Neural cell (in vitro differentiated cells): ENCODE measurements at regions not wholly inside any gene's neighbourhood (a gene's known extent, or its start where the extent isn't known, plus 50 kb on each side); places are given as distances from the start of the nearest gene placed in this dataset.

Source experiments
- H2AFZ ChIP-seq: fragments of 200-600, 300-800 bp; sonication (generic), shearing (Covaris generic); 2 replicates; pipeline ENCODE4 v1.6.0; 2014; ENCODE audit warnings: low read depth, mild to moderate bottlenecking, antibody characterized with exemption, low read length, moderate library complexity
- H3F3A ChIP-seq: fragments of 200-600 bp; shearing (Covaris generic); 2 replicates; pipeline ENCODE4 v1.6.1; 2016; ENCODE audit warnings: mild to moderate bottlenecking, moderate library complexity, mixed read lengths, antibody characterized with exemption, low read length; ENCODE audit not compliant: insufficient read depth, poor library complexity, severe bottlenecking
- H3K27ac ChIP-seq: fragments of 200-600, 300-800 bp; sonication (generic), shearing (Covaris generic); 2 replicates; pipeline ENCODE4 v1.5.1; 2014; ENCODE audit warnings: mild to moderate bottlenecking, low read length, moderate library complexity
- H3K27me3 ChIP-seq: fragments of 300-800, 200-600 bp; sonication (generic), shearing (Covaris generic); 2 replicates; pipeline ENCODE4 v1.6.0; 2014; ENCODE audit warnings: mild to moderate bottlenecking, low read depth, low read length, moderate library complexity; ENCODE audit not compliant: insufficient read depth
- H3K36me3 ChIP-seq: fragments of 300-800, 200-600 bp; sonication (generic), shearing (Covaris generic); 2 replicates; pipeline ENCODE4 v1.5.1; 2014; ENCODE audit warnings: mild to moderate bottlenecking, antibody characterized with exemption, low read length, moderate library complexity; ENCODE audit not compliant: insufficient read depth
- H3K4me2 ChIP-seq: fragments of 300-800, 200-600 bp; sonication (generic), shearing (Covaris generic); 2 replicates; pipeline ENCODE4 v1.6.0; 2014; ENCODE audit warnings: mild to moderate bottlenecking, low read length
- H3K4me3 ChIP-seq: fragments of 300-800, 200-600 bp; sonication (generic), shearing (Covaris generic); 2 replicates; pipeline ENCODE4 v1.5.1; 2014; ENCODE audit warnings: mild to moderate bottlenecking, low read length, moderate library complexity
- H3K79me2 ChIP-seq: fragments of 200-600 bp; shearing (Covaris generic); replicated peaks from 2 replicates; pipeline ENCODE4 v1.6.0; 2014; ENCODE audit warnings: mild to moderate bottlenecking, low read length, moderate library complexity; ENCODE audit not compliant: insufficient read depth
- H3K9ac ChIP-seq: fragments of 300-800, 200-600 bp; sonication (generic), shearing (Covaris generic); 2 replicates; pipeline ENCODE4 v1.6.1; 2016; ENCODE audit warnings: mild to moderate bottlenecking, low read length, mixed read lengths
- H3K9me2 ChIP-seq: fragments of 200-600 bp; shearing (Covaris generic); 2 replicates; pipeline ENCODE4 v1.6.1; 2016; ENCODE audit warnings: mild to moderate bottlenecking, low read length, mixed read lengths; ENCODE audit not compliant: insufficient read depth
- H3K9me3 ChIP-seq: fragments of 200-600, 300-800 bp; sonication (generic), shearing (Covaris generic); 2 replicates; pipeline ENCODE4 v1.6.1; 2016; ENCODE audit warnings: mild to moderate bottlenecking, mixed run types, low read length, moderate library complexity, mixed read lengths
- H4K20me1 ChIP-seq: fragments of 200-600 bp; shearing (Covaris generic); 2 replicates; pipeline ENCODE4 v1.6.1; 2016; ENCODE audit warnings: mild to moderate bottlenecking, mixed run types; ENCODE audit not compliant: insufficient read depth
- CTCF ChIP-seq: fragments of 450-650 bp; IDR thresholded peaks from 2 replicates; pipeline ENCODE4 v1.5.1; 2014; ENCODE audit warnings: antibody characterized with exemption, mild to moderate bottlenecking, moderate library complexity; ENCODE audit not compliant: poor library complexity, severe bottlenecking
- EP300 ChIP-seq: fragments of 450-650 bp; conservative IDR thresholded peaks from 2 replicates; pipeline ENCODE4 v1.6.1; 2014; ENCODE audit warnings: antibody characterized with exemption, mild to moderate bottlenecking, moderate library complexity; ENCODE audit not compliant: poor library complexity, severe bottlenecking
- EZH2 ChIP-seq: fragments of 200-600, 300-800 bp; shearing (Covaris generic), sonication (generic); IDR thresholded peaks from 2 replicates; pipeline ENCODE4 v1.6.1; 2014; ENCODE audit warnings: antibody characterized with exemption, low read length, borderline replicate concordance, mild to moderate bottlenecking; ENCODE audit not compliant: insufficient read depth, poor library complexity, severe bottlenecking
- MXI1 ChIP-seq: fragments of 450-650 bp; conservative IDR thresholded peaks from 2 replicates; pipeline ENCODE4 v1.6.1; 2014; ENCODE audit warnings: antibody characterized with exemption, mild to moderate bottlenecking; ENCODE audit not compliant: poor library complexity, severe bottlenecking
- POLR2AphosphoS5 ChIP-seq: IDR thresholded peaks from 2 replicates; pipeline ENCODE4 v1.6.1; 2012
- RAD21 ChIP-seq: fragments of 450-650 bp; conservative IDR thresholded peaks from 2 replicates; pipeline ENCODE4 v1.6.1; 2014; ENCODE audit warnings: antibody characterized with exemption, mild to moderate bottlenecking, moderate library complexity
- SMC3 ChIP-seq: fragments of 450-650 bp; conservative IDR thresholded peaks from 2 replicates; pipeline ENCODE4 v1.6.1; 2014; ENCODE audit warnings: antibody characterized with exemption, mild to moderate bottlenecking, moderate library complexity; ENCODE audit not compliant: poor library complexity
- TAF1 ChIP-seq: IDR thresholded peaks from 2 replicates; pipeline ENCODE4 v1.6.1; 2012; ENCODE audit warnings: low read depth
- TF ChIP-seq, protein P1 (sequence below): IDR thresholded peaks from 2 replicates; pipeline ENCODE4 v1.6.1; 2012; ENCODE audit warnings: borderline replicate concordance

GRCh38 chrX:45888518-45888917 lies 656.7 kb downstream of the ZNF674 start:
- Histone ChIP-seq H3K4me3 (no peak overlapping the region), H3F3A (no peaks in the 10 kb centered on the region), H4K20me1 (no peaks in the 10 kb centered on the region), H2AFZ (no peak overlapping the region), H3K9me2 (no peaks in the 10 kb centered on the region), H3K27me3 (no peaks in the 10 kb centered on the region), H3K9me3 (no peaks in the 10 kb centered on the region), H3K36me3 (no peaks in the 10 kb centered on the region), H3K9ac (no peak overlapping the region), H3K27ac (no peak overlapping the region), H3K4me2 (no peak overlapping the region), H3K79me2 (no peaks in the 10 kb centered on the region)
- TF ChIP-seq EP300 (no peak), POLR2AphosphoS5 (no peak), TAF1 (no peak), RAD21 (no peak), SMC3 (no peak), EZH2 (no peak)
- TF ChIP-seq, protein P1, sequence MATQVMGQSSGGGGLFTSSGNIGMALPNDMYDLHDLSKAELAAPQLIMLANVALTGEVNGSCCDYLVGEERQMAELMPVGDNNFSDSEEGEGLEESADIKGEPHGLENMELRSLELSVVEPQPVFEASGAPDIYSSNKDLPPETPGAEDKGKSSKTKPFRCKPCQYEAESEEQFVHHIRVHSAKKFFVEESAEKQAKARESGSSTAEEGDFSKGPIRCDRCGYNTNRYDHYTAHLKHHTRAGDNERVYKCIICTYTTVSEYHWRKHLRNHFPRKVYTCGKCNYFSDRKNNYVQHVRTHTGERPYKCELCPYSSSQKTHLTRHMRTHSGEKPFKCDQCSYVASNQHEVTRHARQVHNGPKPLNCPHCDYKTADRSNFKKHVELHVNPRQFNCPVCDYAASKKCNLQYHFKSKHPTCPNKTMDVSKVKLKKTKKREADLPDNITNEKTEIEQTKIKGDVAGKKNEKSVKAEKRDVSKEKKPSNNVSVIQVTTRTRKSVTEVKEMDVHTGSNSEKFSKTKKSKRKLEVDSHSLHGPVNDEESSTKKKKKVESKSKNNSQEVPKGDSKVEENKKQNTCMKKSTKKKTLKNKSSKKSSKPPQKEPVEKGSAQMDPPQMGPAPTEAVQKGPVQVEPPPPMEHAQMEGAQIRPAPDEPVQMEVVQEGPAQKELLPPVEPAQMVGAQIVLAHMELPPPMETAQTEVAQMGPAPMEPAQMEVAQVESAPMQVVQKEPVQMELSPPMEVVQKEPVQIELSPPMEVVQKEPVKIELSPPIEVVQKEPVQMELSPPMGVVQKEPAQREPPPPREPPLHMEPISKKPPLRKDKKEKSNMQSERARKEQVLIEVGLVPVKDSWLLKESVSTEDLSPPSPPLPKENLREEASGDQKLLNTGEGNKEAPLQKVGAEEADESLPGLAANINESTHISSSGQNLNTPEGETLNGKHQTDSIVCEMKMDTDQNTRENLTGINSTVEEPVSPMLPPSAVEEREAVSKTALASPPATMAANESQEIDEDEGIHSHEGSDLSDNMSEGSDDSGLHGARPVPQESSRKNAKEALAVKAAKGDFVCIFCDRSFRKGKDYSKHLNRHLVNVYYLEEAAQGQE = no peak

DNA sequence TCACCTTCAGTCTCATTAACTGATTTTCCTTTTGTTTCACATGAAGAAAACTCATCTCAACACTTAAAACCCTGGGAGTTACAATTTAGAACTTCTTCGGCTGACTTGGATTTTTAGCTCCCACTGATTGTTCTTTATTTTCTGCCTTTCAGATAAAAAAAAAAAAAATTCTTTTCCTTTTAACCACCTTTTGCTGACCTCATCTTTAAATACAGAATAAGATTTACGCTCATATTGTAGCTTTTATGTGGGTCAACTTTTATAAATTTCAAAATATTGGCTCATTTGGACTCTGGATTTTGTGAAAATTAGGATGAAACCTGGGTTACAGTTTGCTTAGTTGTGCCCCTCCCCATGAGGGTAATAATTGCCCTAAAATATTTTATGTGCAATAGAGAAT lies 659.3 kb downstream of the ZNF674 start:
- Histone ChIP-seq H3K79me2 (no peaks in the 10 kb centered on the region), H3K9me2 (no peaks in the 10 kb centered on the region), H3K27me3 (no peaks in the 10 kb centered on the region), H3K9ac (no peak overlapping the region), H2AFZ (no peak overlapping the region), H4K20me1 (no peaks in the 10 kb centered on the region), H3K36me3 (no peaks in the 10 kb centered on the region), H3K27ac (no peak overlapping the region), H3K4me2 (no peak overlapping the region), H3K4me3 (no peak overlapping the region), H3K9me3 (no peaks in the 10 kb centered on the region), H3F3A (no peaks in the 10 kb centered on the region)
- no peak for TF ChIP-seq EP300
- TF ChIP-seq, protein P1 = no peak
- TF ChIP-seq POLR2AphosphoS5 = no peak
- no peak for TF ChIP-seq CTCF
- TF ChIP-seq EZH2 = no peak
- TF ChIP-seq MXI1 = no peak
- no peak for TF ChIP-seq TAF1
- TF ChIP-seq SMC3 = no peak
- no peak for TF ChIP-seq RAD21
